ENCODE measurements at regions not wholly inside any gene's neighbourhood (a gene's known extent, or its start where the extent isn't known, plus 50 kb on each side); places are given as distances from the start of the nearest gene placed in this dataset.
A peak's percentile ranks its signal among the peaks of the same experiment; 100 is the strongest.

DNA sequence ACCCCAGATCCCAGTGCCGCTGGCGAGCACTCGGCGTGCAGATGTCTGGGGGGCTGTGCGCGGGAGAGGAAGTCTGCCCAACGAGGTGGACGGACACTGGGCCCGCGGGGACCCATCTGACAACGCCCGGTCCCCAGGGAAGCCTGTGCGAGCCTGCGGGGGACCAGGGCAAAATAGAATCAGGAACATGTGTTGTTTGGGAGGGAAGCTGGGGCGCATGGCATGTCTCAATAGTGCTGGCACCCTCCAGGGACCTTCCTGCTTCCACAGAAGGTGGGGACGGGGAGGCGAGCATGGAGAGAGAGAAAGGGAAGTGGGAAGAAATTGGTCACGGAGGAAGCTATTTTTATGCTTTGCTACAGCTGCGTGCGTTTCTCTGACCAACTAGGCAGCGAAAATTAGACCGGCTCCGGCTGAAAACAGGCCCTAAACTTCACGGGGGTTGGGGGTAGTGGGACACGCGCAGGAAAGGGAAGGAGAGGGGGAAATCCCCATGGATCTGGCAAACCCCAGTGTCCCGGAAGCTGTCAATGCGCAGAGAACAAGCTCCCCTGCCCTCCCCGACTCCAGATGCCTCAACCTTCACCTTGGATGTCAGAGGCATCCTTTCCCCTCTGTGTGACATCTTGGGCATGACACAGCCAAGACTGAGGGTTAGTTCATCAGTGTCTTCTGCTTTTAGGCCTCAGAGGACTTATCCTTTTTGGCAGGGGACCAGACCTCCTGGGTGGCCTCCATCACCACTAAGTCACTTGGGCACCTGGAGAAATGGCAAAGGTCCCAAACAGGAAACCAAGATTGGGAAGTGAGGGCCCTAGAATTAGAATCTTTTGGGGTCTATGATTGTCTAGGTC is 169.8 kb upstream of the BCOR start:
- no peak for DNase-seq
- CTCF ChIA-PET: interaction anchor here (0.6 to 1.4 kb wide), 3 partner anchors 127 to 1093 kb away, joined by 3 read pairs; no protein-coding TSS in a partner anchor
- no peak overlapping the region for H3K27ac Mint-ChIP-seq (ENCODE audit: unreplicated experiment)
- no peak for TF ChIP-seq CTCF (IDR thresholded peaks at IDR 0.05; ENCODE audit: unreplicated experiment)
- peak overlapping the region; percentile 67 for H3K4me3 Mint-ChIP-seq (ENCODE audit: low read depth, unreplicated experiment)
- H3K9me3 Mint-ChIP-seq (ENCODE audit: low read depth, unreplicated experiment): no peaks in the 10 kb centered on the region
- H3K4me1 Mint-ChIP-seq (ENCODE audit: low read depth, unreplicated experiment): peaks cover 11% of the 10 kb centered on the region
- no TSS peak for BruUV-seq (replicated peaks)
- H3K27me3 Mint-ChIP-seq (ENCODE audit: unreplicated experiment): no peaks in the 10 kb centered on the region
- no peaks in the 10 kb centered on the region for H3K36me3 Mint-ChIP-seq (ENCODE audit: insufficient read depth, unreplicated experiment)
- intact Hi-C loops (cut with micrococcal nuclease; ENCODE audit: unreplicated experiment): loop anchor here (5.0 to 10.0 kb wide), 2 partner anchors 95 to 613 kb away; no protein-coding TSS in a partner anchor

- Mint-ChIP-seq H3K9me3 (ENCODE audit: low read depth, unreplicated experiment) (no peaks in the 10 kb centered on the region), H3K36me3 (ENCODE audit: insufficient read depth, unreplicated experiment) (no peaks in the 10 kb centered on the region), H3K4me1 (ENCODE audit: low read depth, unreplicated experiment) (peaks cover 16% of the 10 kb centered on the region), H3K27me3 (ENCODE audit: unreplicated experiment) (no peaks in the 10 kb centered on the region), H3K27ac (ENCODE audit: unreplicated experiment) (no peak overlapping the region), H3K4me3 (ENCODE audit: low read depth, unreplicated experiment) (peak overlapping the region; percentile 67)
- peak; percentile 75 for DNase-seq
- CTCF ChIA-PET: interaction anchor here (0.6 to 1.4 kb wide), 2 partner anchors 126 to 1093 kb away, joined by 3 read pairs; no protein-coding TSS in a partner anchor
- BruUV-seq (replicated peaks): no TSS peak
- intact Hi-C loops (cut with micrococcal nuclease; ENCODE audit: unreplicated experiment): loop anchor here (5.0 to 10.0 kb wide), 2 partner anchors 94 to 612 kb away; no protein-coding TSS in a partner anchor
- peak; percentile 47 for TF ChIP-seq CTCF (IDR thresholded peaks at IDR 0.05; ENCODE audit: unreplicated experiment)
These were observed 169.0 kb upstream of the BCOR start for GRCh38 chrX:40266490-40267333.

DNA sequence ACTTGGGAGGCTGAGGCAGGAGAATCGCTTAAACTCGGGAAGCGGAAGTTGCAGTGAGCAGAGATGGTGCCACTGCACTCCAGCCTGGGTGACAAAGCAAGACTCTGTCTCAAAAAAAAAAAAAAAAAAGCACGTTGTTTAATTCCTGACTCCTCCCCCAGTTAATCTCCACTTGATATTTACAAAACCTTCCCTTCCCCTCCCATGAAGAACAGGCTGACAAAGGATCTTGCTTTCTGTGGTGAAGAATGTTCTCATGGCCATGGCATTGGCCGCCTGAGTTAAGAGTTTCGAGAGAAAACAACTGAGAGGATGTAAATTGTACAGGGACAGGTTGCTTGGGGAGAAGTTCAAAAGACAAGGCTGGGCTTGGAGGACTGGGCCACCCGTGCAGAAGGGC is 168.2 kb upstream of the BCOR start:
- Mint-ChIP-seq H3K4me3 (ENCODE audit: low read depth, unreplicated experiment) (peak overlapping the region; percentile 67), H3K27ac (ENCODE audit: unreplicated experiment) (no peak overlapping the region), H3K9me3 (ENCODE audit: low read depth, unreplicated experiment) (no peaks in the 10 kb centered on the region), H3K27me3 (ENCODE audit: unreplicated experiment) (no peaks in the 10 kb centered on the region), H3K4me1 (ENCODE audit: low read depth, unreplicated experiment) (peaks cover 16% of the 10 kb centered on the region), H3K36me3 (ENCODE audit: insufficient read depth, unreplicated experiment) (no peaks in the 10 kb centered on the region)
- intact Hi-C loops (cut with micrococcal nuclease; ENCODE audit: unreplicated experiment): loop anchor here (5.0 to 10.0 kb wide), 2 partner anchors 94 to 611 kb away; no protein-coding TSS in a partner anchor
- CTCF ChIA-PET: no interaction called here
- TF ChIP-seq CTCF (IDR thresholded peaks at IDR 0.05; ENCODE audit: unreplicated experiment): no peak
- BruUV-seq (replicated peaks): no TSS peak
- no peak for DNase-seq

GRCh38 chrX:40263014-40263560 is 165.3 kb upstream of the BCOR start:
- intact Hi-C loops (cut with micrococcal nuclease; ENCODE audit: unreplicated experiment): loop anchor here (10.0 kb wide), 1 partner anchor 608 kb away; no protein-coding TSS in a partner anchor
- Mint-ChIP-seq H3K9me3 (ENCODE audit: low read depth, unreplicated experiment) (no peaks in the 10 kb centered on the region), H3K27ac (ENCODE audit: unreplicated experiment) (no peak overlapping the region), H3K4me1 (ENCODE audit: low read depth, unreplicated experiment) (peaks cover 16% of the 10 kb centered on the region), H3K27me3 (ENCODE audit: unreplicated experiment) (no peaks in the 10 kb centered on the region), H3K36me3 (ENCODE audit: insufficient read depth, unreplicated experiment) (no peaks in the 10 kb centered on the region), H3K4me3 (ENCODE audit: low read depth, unreplicated experiment) (no peak overlapping the region)
- DNase-seq: no peak
- no peak for TF ChIP-seq CTCF (IDR thresholded peaks at IDR 0.05; ENCODE audit: unreplicated experiment)
- CTCF ChIA-PET: no interaction called here
- BruUV-seq (replicated peaks): no TSS peak
